A549 (cell line): ENCODE measurements at regions not wholly inside any gene's neighbourhood (a gene's known extent, or its start where the extent isn't known, plus 50 kb on each side); places are given as distances from the start of the nearest gene placed in this dataset.

ENCODE experiments used
- ATAC-seq, 2 experiments: fragments of 200-7000 bp in 1 of 2; fragments of >200 bp in 1 of 2; cut with Nextera tagmentation in 1 of 2; cut with Tn5 transposase in 1 of 2; 3 replicates each; pipeline versions ENCODE4 v1.8.0 to v1.9.1; 2018 to 2020; ENCODE audit warnings: mild to moderate bottlenecking in 1 of 2, moderate library complexity in 1 of 2
- CTCF ChIA-PET: fragments of 300-600 bp; sonication (Branson Sonifier 250); formaldehyde crosslinking; extraction: SDS; loops from one replicate; lab custom pipeline; 2021; ENCODE audit warnings: antibody characterized with exemption, inconsistent platforms; lab: Yijun Ruan, JAX
- POLR2A ChIA-PET: fragments of 350-600 bp; formaldehyde crosslinking; extraction: SDS; loops from one replicate; lab custom pipeline; 2021; ENCODE audit warnings: antibody characterized with exemption, inconsistent platforms; lab: Yijun Ruan, JAX
- DNase-seq, 2 experiments: peaks; one replicate each; pipeline versions ENCODE4 v3.0.0 to v3.0.0-alpha.2; 2011 to 2016; ENCODE audit warnings: low read depth in 1 of 2, low spot score in 1 of 2
- FAIRE-seq: peaks from 2 replicates; lab custom pipeline; 2011; peaks lifted over from hg19 to GRCh38; lab: Jason Lieb, UNC
- H3K27ac ChIP-seq, 2 experiments: fragments of >200 bp; sonication (Bioruptor Twin); formaldehyde crosslinking; 3 replicates each; pipeline ENCODE4 v1.5.1; 2016 to 2017
- H3K4me1 ChIP-seq: fragments of >200 bp; sonication (Bioruptor Twin); formaldehyde crosslinking; 3 replicates; pipeline ENCODE4 v1.6.1; 2016
- H3K4me2 ChIP-seq: fragments of >200 bp; sonication (Bioruptor Twin); formaldehyde crosslinking; 3 replicates; pipeline ENCODE4 v1.6.1; 2016
- H3K4me3 ChIP-seq: fragments of >200 bp; sonication (Bioruptor Twin); formaldehyde crosslinking; 3 replicates; pipeline ENCODE4 v1.5.1; 2016
- H3K9me3 ChIP-seq: fragments of >200 bp; sonication (Bioruptor Twin); formaldehyde crosslinking; 3 replicates; pipeline ENCODE4 v1.6.1; 2016
- CBX2 ChIP-seq: fragments of 200-600 bp; sonication (generic); IDR thresholded peaks from 2 replicates; pipeline ENCODE4 v1.6.1; 2016; ENCODE audit warnings: low read depth, mild to moderate bottlenecking, borderline replicate concordance
- CHD2 ChIP-seq: fragments of 150-350 bp; IDR thresholded peaks from 2 replicates; pipeline ENCODE4 v1.6.1; 2014; ENCODE audit warnings: low read length; ENCODE audit not compliant: partially characterized antibody
- EHF ChIP-seq: fragments of 250-450 bp; sonication (Bioruptor Pico); IDR thresholded peaks from 2 replicates; pipeline ENCODE4 v1.5.0; 2020; ENCODE audit warnings: mild to moderate bottlenecking
- ELK1 ChIP-seq: fragments of 150-350 bp; IDR thresholded peaks from 2 replicates; pipeline ENCODE4 v1.6.1; 2014; ENCODE audit warnings: low read depth, mild to moderate bottlenecking, low read length
- EP300 ChIP-seq, 2 experiments: fragments of >200 bp; sonication (Bioruptor Twin); formaldehyde crosslinking; IDR thresholded peaks; 2 replicates in 1 of 2; 3 replicates in 1 of 2; pipeline ENCODE4 v1.6.1; 2016 to 2017
- ESRRA ChIP-seq: fragments of 150-350 bp; IDR thresholded peaks from 2 replicates; pipeline ENCODE4 v1.6.1; 2014; ENCODE audit warnings: mild to moderate bottlenecking, low read length, borderline replicate concordance
- FOSL2 ChIP-seq, 2 experiments: fragments of 450-650 bp in 1 of 2; fragments of >200 bp in 1 of 2; sonication (Bioruptor Twin) in 1 of 2; formaldehyde crosslinking; IDR thresholded peaks; 2 replicates each; pipeline versions ENCODE4 v1.5.0 to v1.6.1; 2016 to 2020; ENCODE audit warnings: mild to moderate bottlenecking in 1 of 2, moderate library complexity in 1 of 2
- HEYL ChIP-seq: fragments of 250-450 bp; sonication (Bioruptor Pico); IDR thresholded peaks from 2 replicates; pipeline ENCODE4 v1.8.0; 2021; ENCODE audit warnings: mild to moderate bottlenecking, moderate library complexity
- HOXB13 ChIP-seq: fragments of 250-450 bp; sonication (Bioruptor Pico); IDR thresholded peaks from 2 replicates; pipeline ENCODE4 v1.5.0; 2020; ENCODE audit warnings: low read depth, mild to moderate bottlenecking, moderate library complexity
- JUN ChIP-seq, 2 experiments: fragments of >200 bp; sonication (Bioruptor Twin); formaldehyde crosslinking; IDR thresholded peaks; 2 replicates in 1 of 2; 3 replicates in 1 of 2; pipeline ENCODE4 v1.6.1; 2016 to 2017
- KDM1A ChIP-seq: fragments of 200-600 bp; sonication (generic); IDR thresholded peaks from 2 replicates; pipeline ENCODE4 v1.6.1; 2016; ENCODE audit warnings: low read depth, mild to moderate bottlenecking
- KDM5A ChIP-seq: fragments of 200-600 bp; sonication (generic); IDR thresholded peaks from 2 replicates; pipeline ENCODE4 v1.6.1; 2016; ENCODE audit warnings: antibody characterized with exemption, mild to moderate bottlenecking
- MAFK ChIP-seq: fragments of 450-650 bp; IDR thresholded peaks from 2 replicates; pipeline ENCODE4 v1.6.1; 2014; ENCODE audit not compliant: partially characterized antibody
- MYC ChIP-seq: IDR thresholded peaks from 2 replicates; pipeline ENCODE4 v1.6.1; 2012; ENCODE audit warnings: mild to moderate bottlenecking, inconsistent platforms, low read length, improper control_type of control experiment, borderline replicate concordance
- NFE2L2 ChIP-seq: fragments of 150-350 bp; conservative IDR thresholded peaks from 2 replicates; pipeline ENCODE4 v1.6.1; 2014; ENCODE audit warnings: low read length
- NR3C1 ChIP-seq: fragments of >200 bp; sonication (Bioruptor Twin); formaldehyde crosslinking; IDR thresholded peaks from 3 replicates; pipeline ENCODE4 v1.6.1; 2017
- POLR2A ChIP-seq: IDR thresholded peaks from 2 replicates; pipeline ENCODE4 v1.6.1; 2012; ENCODE audit warnings: mild to moderate bottlenecking, low read length
- RAD21 ChIP-seq, 2 experiments: fragments of >200 bp in 1 of 2; sonication (Bioruptor Twin) in 1 of 2; formaldehyde crosslinking in 1 of 2; IDR thresholded peaks in 1 of 2; conservative IDR thresholded peaks in 1 of 2; 2 replicates in 1 of 2; 3 replicates in 1 of 2; pipeline ENCODE4 v1.6.1; 2012 to 2018; ENCODE audit warnings: inconsistent platforms in 1 of 2
- RNF2 ChIP-seq: fragments of 200-600 bp; sonication (generic); IDR thresholded peaks from 2 replicates; pipeline ENCODE4 v1.6.1; 2016; ENCODE audit warnings: low read depth, mild to moderate bottlenecking, antibody characterized with exemption, moderate library complexity, borderline replicate concordance
- SMC3 ChIP-seq: fragments of >200 bp; sonication (Bioruptor Twin); formaldehyde crosslinking; IDR thresholded peaks from 3 replicates; pipeline ENCODE4 v1.6.1; 2018; ENCODE audit warnings: inconsistent platforms
- TFCP2L1 ChIP-seq: fragments of 250-450 bp; sonication (Bioruptor Pico); IDR thresholded peaks from 2 replicates; pipeline ENCODE4 v1.5.0; 2021; ENCODE audit warnings: mild to moderate bottlenecking
- TP53 ChIP-seq: fragments of 250-450 bp; sonication (Bioruptor Pico); IDR thresholded peaks from 2 replicates; pipeline ENCODE4 v1.5.0; 2021; ENCODE audit warnings: mild to moderate bottlenecking, moderate library complexity
- WGBS: methylation state at CpG from one replicate; pipeline ENCODE4 v1.1.6; 2017; ENCODE audit errors: missing lambda C conversion rate; 5-methylcytosine and 5-hydroxymethylcytosine counted together
- TF ChIP-seq, protein P1 (sequence below): IDR thresholded peaks from 2 replicates; pipeline ENCODE4 v1.6.1; 2012; ENCODE audit warnings: low read depth, borderline replicate concordance
- TF ChIP-seq, protein P2 (sequence below): fragments of 200-600 bp; sonication (generic); IDR thresholded peaks from 2 replicates; pipeline ENCODE4 v1.6.1; 2016; ENCODE audit warnings: antibody characterized with exemption, mild to moderate bottlenecking, moderate library complexity

DNA sequence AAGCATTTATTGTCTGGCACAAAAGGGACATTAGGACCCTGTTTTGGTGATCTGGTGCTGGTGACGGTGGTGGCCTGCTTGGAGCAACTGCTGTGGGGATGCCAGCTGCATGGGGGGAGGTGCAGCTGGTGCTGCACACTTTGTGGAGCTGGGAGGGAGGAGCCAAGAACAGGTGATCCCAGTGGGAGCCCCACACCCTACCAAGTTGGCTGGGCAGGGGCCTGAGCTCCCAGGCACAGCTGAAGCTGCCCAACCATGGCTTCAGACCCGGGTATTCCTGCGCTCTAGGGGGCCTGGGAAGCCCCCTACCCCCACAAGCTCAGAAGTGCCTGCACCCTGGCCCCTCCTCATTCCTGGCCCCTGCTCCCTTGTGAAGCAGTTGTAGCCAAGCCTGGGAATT lies 1512.5 kb downstream of the TECRL start:
- WGBS = 40% methylated on average over 1 of the region's 3 CpGs
- Histone ChIP-seq H3K27ac (no peak overlapping the region), H3K9me3 (no peaks in the 10 kb centered on the region), H3K4me2 (no peak overlapping the region), H3K4me3 (no peak overlapping the region), H3K4me1 (no peaks in the 10 kb centered on the region)
- no peak for DNase-seq
- ChIA-PET POLR2A (no interaction called here), CTCF (no interaction called here)
- TF ChIP-seq FOSL2 (IDR thresholded peaks at IDR 0.05) (no peak), FOSL2 (CRISPR knock-in tag; IDR thresholded peaks at IDR 0.05) (no peak), KDM5A (no peak), CHD2 (no peak), HOXB13 (no peak), SMC3 (no peak), NR3C1 (no peak), HEYL (no peak), JUN (IDR thresholded peaks at IDR 0.05) (no peak), NFE2L2 (no peak), KDM1A (no peak)
- no peak for FAIRE-seq
- no peak for ATAC-seq

- TF ChIP-seq, protein P1, sequence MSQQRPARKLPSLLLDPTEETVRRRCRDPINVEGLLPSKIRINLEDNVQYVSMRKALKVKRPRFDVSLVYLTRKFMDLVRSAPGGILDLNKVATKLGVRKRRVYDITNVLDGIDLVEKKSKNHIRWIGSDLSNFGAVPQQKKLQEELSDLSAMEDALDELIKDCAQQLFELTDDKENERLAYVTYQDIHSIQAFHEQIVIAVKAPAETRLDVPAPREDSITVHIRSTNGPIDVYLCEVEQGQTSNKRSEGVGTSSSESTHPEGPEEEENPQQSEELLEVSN = no peak
- TF ChIP-seq RNF2 (no peak), MAFK (no peak), MYC (no peak), TP53 (CRISPR knock-in tag) (no peak), ELK1 (no peak), RAD21 (conservative IDR thresholded peaks at IDR 0.05 in 1 of 2, IDR thresholded peaks at IDR 0.05 in 1 of 2) (no peak), EP300 (IDR thresholded peaks at IDR 0.05) (no peak), CBX2 (no peak)
- TF ChIP-seq, protein P2, sequence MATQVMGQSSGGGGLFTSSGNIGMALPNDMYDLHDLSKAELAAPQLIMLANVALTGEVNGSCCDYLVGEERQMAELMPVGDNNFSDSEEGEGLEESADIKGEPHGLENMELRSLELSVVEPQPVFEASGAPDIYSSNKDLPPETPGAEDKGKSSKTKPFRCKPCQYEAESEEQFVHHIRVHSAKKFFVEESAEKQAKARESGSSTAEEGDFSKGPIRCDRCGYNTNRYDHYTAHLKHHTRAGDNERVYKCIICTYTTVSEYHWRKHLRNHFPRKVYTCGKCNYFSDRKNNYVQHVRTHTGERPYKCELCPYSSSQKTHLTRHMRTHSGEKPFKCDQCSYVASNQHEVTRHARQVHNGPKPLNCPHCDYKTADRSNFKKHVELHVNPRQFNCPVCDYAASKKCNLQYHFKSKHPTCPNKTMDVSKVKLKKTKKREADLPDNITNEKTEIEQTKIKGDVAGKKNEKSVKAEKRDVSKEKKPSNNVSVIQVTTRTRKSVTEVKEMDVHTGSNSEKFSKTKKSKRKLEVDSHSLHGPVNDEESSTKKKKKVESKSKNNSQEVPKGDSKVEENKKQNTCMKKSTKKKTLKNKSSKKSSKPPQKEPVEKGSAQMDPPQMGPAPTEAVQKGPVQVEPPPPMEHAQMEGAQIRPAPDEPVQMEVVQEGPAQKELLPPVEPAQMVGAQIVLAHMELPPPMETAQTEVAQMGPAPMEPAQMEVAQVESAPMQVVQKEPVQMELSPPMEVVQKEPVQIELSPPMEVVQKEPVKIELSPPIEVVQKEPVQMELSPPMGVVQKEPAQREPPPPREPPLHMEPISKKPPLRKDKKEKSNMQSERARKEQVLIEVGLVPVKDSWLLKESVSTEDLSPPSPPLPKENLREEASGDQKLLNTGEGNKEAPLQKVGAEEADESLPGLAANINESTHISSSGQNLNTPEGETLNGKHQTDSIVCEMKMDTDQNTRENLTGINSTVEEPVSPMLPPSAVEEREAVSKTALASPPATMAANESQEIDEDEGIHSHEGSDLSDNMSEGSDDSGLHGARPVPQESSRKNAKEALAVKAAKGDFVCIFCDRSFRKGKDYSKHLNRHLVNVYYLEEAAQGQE = no peak
- DNase-seq = no peak
- no peak for FAIRE-seq
- H3K9me3 ChIP-seq = no peaks in the 10 kb centered on the region
- WGBS = 1% methylated on average over 3 of the region's 3 CpGs
- no peak overlapping the region for H3K27ac ChIP-seq
- H3K4me2 ChIP-seq = no peak overlapping the region
- no peak for ATAC-seq
- ChIA-PET POLR2A (no interaction called here), CTCF (no interaction called here)
- no peaks in the 10 kb centered on the region for H3K4me1 ChIP-seq
- H3K4me3 ChIP-seq = no peak overlapping the region
These were observed 1527.3 kb downstream of the TECRL start for GRCh38 chr4:62881901-62882300.

- H3K4me3 ChIP-seq = no peak overlapping the region
- POLR2A ChIA-PET = no interaction called here
- CTCF ChIA-PET = no interaction called here
- H3K9me3 ChIP-seq = no peaks in the 10 kb centered on the region
- FAIRE-seq (no peak), ATAC-seq (no peak), DNase-seq (no peak)
- no peak overlapping the region for H3K27ac ChIP-seq
- no peaks in the 10 kb centered on the region for H3K4me1 ChIP-seq
- no peak overlapping the region for H3K4me2 ChIP-seq
- no peak for TF ChIP-seq EHF (CRISPR knock-in tag)
- TF ChIP-seq POLR2A = no peak
- TF ChIP-seq ESRRA = no peak
- no peak for TF ChIP-seq TFCP2L1
- 2% methylated on average over 2 of the region's 2 CpGs for WGBS
These were observed 1528.0 kb downstream of the TECRL start for GRCh38 chr4:62881210-62881609.
